GM18873 (cell line): ENCODE measurements at regions not wholly inside any gene's neighbourhood (a gene's known extent, or its start where the extent isn't known, plus 50 kb on each side); places are given as distances from the start of the nearest gene placed in this dataset.
"Not testable (repeated sequence)": the region's sequence is repeated elsewhere in the genome, so short reads cannot be mapped to it uniquely, and the experiment has no call there.

ENCODE experiments used
- ATAC-seq: cut with Tn5 transposase; IDR thresholded peaks from one replicate; pipeline ENCODE4 v1.9.1; 2021; ENCODE audit warnings: mild to moderate bottlenecking, moderate library complexity, moderate number of reproducible peaks; ENCODE audit not compliant: unreplicated experiment, low FRiP score

DNA sequence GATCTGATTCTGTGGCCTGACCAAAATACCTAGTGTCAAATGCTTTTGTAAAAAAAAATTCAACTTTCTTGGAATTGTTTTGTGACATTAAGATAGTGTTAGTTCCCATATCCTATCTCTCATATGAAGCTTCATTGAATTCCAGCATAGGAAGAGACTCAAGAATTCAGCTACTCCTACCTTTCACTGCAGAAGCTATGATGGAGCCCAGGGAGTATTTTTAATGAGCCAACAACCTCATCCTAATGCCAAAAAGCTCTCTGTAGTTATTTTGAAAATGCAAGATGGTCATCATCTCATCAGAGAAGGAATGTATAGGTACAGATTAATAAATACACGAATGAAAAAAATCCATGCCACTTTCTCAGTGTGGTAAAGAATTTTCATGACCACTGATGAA is 431.2 kb upstream of the SGCG start:
- no peak for ATAC-seq

DNA sequence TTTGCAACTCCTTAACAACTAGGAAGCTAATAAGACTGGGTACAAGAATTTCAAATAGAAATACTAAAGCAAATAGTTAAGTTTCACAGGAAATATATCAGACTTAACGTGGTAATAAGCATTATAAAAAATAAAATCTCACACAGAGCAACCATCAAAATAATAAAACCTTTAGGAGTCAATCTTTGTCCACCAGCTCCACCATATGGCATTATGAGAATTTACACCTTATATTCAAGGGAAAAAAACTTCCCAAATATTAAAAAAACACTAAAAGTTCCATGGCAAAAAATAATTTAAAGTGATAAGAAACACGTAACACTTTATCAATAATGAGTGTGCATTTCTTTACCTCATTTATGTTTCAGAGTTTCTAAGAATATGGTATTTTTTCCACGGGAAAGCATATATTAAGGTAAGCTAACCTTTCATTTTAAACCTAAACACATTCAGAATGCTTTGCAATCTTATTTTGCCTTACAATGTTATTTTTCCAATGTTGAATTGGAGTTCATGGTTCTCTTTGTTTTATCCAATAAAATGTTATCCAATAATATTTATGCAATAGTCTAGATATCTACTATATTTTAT is 423.2 kb upstream of the SGCG start:
- ATAC-seq: no peak

DNA sequence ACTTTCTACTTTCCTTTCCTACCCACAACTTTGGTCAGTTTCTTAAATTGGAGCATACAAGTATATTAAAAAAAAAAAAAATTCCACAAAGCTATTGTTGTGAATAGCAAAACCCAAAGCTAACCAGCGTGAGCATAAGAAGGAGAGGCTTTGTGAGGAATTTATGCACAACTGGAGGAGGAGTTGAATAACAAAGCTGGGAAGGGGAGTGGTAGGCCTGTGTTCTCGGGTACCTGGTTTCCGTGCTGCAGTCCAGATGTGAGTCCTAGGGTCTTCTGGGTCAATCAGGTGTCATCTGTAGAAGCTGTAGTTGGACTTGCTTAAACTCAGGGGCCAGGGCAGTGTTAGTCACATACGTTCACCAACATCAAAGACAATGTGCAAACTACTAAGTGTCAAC is 422.5 kb upstream of the SGCG start:
- no peak for ATAC-seq

DNA sequence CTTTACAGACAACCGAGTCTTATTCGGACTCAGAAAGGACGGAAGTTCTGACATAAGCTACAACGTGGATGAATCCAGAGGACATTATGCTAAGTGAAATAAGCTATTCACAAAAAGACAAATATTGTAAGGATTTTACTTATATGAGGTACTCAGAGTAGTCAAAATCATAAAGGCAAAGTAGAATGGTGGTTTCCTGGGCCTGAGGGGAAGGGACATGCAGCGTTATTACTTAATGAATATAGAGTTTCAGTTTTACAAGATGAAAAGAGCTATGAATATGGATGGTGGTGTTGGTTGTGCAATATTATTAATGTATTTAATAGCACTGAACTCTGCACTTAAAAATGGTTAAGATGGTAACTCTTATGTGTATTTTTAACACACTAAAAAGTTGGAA is 419.1 kb upstream of the SGCG start:
- no peak for ATAC-seq

DNA sequence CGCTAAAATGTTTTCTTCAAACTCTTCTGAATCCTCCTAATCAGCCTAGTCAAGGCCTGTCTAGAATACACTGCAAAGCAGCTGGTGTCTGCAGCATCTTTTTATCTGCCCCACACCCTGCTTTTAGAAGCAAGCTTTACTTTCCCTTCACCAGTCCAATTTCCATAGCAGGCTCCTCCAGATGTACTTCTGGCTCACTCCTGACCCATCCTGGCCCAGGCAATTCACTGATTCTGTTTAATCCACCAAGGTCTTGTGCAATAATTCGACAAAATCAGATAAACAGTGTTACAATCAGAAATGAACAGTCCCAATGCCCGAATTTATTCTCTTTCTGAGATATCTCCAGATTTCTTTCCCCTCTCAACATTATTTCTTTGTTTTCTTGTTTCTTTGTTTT is 415.2 kb upstream of the SGCG start:
- ATAC-seq: no peak

DNA sequence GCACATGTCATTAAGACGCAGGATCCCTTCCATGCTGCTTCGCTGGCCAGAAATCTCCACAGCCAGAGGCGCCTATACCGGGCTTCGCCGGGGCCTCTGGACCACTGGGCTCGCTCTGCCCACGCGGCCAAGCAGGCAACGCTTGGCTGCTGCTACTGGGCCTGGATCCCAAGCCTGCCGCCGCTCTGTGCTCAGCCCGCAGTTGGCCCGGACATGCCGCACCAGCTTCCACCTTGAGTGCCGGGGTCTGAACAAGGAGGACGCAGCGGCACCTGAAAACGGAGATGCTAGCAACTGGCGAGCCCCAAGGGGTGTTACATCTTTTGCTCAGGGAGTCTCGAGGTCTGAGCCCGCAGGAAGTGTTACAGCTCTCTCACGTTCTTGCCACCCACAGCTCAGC is 409.9 kb upstream of the SGCG start:
- ATAC-seq: no peak

DNA sequence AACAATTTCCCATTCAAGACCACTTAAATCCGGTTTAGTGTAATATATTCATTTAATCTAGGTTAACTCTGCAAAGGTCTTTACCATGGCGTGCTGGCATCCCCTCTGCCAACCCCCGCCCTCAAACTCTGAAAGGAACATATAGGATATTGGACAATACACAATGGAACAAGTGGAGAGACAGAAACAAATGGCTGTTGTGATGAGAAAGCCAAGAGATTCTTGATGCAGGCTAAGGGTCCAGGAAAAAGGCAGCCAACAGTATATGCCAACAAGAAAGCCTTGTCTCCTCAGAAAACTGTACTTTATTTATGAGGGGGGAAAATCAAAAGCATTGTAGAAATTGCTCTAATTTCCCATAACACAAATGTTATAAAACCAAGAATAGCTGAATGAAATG is 407.3 kb upstream of the SGCG start:
- ATAC-seq: no peak

DNA sequence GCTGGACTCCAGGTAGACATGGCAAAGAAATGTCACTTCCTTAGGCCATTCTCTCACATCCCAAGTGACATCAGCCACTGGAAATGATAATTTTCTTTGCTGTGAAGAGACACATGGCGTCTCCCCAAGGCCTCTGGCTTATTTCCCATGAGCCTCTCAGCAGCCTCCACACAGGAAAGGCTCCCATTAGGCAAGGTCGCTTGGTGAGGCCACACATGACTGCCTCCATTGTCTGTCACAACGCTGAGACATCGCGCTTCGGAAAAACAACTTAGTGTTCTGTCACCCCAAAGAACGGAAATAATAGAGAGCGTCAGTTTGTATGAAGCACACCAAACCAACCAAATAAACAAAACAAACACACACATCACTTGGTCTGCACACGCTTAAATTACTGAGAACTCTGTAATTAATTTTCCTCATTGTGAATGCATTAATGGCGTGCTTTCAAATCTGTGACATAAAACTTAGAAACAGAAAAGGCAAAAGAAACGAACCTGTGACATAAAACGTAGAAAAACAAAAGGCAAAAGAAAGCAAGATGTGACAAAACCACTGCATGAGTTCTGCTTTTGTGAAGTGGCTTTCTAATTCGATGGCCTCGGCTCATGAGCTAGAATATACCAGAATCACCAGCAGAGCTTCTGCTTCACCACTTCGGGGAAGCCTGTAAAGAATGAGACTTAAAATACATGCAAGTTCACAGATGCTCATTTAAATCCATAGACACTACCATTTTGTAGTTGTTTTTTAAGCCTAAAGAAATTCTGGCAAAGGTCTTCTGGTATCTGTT is 404.2 kb upstream of the SGCG start:
- no peak for ATAC-seq

DNA sequence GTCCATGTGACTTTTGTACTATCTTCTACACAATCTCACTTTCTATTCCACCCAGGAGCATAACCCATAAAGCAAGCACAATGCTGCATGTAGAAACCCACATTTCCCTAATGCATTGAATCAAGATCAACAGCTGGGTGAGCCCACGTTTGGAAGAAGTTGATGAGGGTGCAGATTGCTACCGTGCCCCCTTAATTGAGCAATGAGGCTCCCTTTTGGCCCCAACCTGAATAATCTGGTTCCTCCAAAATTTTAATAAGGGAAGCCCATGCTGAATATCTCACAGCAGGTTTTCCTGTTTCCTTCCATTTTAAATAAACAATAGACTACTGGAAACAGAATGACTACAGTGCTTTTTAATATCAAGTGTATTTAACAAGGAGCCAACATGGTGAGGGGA is 403.6 kb upstream of the SGCG start:
- ATAC-seq: no peak

DNA sequence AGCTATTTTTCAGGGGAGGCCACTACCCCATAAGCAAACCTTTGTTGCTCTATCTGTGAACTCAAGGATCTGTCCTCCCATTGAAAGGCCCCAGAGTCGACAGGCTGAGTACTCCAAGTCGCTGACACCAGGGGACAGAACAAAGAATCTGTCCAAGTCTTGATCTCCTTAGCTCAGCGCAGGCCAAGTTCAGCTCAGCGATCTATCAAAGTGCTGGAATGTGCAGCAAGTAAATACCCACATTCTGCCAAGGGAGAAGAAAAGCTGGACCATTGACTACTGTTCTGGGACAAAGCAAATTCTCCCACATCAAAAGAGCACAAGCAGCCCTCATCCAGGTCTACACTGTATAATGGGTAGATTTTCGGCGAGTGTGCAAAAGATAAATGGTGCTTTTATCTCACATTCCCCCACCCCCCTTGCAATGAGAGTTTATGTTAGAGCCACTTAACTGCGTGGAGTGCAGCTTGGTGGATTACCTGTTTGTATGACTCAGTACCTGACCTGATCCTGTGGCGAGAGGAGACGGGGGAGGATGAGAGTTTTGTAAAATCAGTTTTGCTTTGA is 391.7 kb upstream of the SGCG start:
- ATAC-seq: no peak

DNA sequence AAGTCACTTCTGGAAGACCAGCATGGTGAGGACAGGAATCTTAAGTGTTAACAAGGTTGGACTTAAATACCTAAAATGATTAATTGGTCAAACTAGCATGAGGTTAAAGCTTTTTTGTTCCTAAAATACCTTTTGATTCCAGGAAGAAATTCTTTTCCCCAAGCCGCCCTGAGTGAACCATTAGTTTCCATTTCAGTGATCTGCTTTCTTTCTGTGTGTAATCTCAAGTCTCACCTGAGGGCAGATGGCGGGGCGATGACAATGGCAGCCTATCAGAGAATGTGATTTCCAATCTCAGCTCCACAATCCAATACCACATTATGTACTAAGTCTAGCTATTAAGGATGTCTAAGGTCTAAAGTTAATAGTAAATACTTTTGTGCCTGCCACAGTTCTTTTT is 390.9 kb upstream of the SGCG start:
- ATAC-seq: no peak

DNA sequence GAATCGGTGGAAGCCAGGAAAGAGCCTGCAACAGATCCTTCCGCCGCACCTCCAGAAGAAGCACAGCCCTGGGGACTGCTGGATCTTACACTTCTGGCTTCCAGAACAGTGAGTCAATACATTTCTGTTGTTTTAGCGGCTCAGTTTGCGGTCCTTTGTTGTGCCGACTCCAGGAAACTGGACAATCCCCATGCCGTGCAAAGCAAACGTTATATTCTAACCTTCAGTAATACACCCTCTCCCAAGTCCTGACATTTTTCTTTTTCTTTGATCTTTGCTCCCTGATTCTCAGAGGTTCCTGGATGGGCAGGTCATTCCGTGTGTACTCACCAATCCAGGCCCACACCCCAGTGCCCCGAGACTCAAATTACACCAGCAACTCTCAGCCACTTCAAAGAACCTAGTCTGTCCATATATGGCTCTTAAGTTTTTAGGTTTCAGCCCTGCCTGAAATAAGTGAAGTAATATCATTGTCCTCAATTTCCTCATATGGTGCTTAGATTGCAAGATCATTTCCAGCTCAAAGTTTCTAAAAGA is 387.1 kb upstream of the SGCG start:
- no peak for ATAC-seq

DNA sequence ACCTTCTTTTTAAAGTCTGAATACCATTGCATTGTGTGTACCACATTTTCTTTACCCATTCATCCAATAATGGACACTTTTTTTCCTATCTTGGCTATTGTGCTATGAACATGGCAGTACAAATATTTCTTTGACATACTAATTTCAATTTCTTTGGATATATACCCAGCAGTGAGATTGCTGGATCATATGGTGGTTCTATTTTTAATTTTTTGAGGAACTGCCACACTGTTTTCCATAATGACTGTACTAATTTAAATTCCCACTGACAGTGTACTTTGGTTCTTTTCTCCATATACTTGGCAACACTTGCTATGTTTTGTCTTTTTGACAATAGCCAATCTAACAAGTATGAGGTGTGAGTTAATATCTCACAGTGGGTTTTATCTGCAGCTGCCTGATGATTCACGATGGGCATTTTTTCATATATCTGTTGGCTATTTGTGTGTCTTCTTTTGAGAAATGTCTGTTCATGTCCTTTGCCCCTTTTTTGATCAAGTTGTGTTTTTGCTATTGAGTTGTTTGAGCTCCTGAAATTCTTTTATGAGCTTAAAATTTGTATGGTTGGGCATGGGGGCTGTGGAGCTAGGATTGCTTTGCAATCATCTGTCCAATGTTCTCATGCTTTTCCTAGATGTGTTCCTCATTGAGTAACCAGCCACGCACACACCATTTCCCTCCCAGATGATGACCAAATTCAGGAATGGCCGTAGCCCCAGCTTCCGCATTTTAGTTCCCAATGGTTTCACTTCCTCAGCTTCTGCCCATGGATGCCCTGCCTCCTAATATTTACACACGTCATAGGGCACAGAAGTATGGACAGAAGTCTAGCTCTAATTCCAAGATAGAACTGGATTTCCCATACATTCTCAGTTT is 380.0 kb upstream of the SGCG start:
- ATAC-seq: no peak

DNA sequence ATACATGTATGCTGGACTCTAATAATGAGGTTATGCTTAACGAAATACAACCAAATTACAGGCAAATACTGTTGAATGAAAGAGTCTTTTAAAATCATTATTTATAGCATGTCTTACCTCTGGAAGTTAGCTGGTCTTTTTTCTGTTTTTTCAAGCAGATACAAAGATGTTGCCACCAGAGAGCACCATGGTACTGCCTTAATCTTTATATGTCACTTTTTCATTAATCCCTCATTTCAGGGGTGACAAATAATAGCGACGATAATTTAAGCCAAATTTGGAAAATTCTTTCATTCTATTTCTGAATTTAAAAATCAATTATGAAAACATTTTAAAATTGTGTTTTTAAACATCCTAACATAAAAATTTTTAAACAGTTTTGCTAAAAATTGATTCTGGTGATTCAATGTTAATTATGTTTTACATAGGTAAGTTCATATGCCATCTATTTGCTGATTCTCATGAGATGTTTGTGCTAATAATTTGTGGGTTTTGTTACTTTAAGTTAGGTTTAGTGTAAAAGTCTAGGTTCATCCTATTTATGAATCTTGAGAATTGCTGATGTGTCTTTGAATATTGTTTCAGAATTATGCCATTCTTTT is 379.3 kb upstream of the SGCG start:
- no peak for ATAC-seq

DNA sequence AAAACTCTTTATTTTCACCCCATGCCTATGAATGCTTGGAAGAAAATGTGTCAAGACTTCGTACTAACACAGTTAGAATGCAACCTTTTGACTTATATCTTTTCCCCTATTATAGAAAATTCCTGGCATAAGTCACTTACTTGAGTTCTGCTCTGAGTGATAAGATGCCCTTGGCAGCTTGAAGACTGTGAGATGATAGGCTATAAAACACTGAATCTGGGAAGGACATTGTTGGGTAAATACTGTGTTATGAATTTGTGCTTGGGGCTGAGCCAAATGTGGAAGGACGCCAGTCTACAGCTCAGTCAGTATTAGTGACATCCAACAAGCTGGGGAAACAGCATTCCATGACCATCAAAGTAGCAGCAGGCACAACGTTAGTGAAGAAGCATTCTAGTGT is 368.0 kb upstream of the SGCG start:
- no peak for ATAC-seq

DNA sequence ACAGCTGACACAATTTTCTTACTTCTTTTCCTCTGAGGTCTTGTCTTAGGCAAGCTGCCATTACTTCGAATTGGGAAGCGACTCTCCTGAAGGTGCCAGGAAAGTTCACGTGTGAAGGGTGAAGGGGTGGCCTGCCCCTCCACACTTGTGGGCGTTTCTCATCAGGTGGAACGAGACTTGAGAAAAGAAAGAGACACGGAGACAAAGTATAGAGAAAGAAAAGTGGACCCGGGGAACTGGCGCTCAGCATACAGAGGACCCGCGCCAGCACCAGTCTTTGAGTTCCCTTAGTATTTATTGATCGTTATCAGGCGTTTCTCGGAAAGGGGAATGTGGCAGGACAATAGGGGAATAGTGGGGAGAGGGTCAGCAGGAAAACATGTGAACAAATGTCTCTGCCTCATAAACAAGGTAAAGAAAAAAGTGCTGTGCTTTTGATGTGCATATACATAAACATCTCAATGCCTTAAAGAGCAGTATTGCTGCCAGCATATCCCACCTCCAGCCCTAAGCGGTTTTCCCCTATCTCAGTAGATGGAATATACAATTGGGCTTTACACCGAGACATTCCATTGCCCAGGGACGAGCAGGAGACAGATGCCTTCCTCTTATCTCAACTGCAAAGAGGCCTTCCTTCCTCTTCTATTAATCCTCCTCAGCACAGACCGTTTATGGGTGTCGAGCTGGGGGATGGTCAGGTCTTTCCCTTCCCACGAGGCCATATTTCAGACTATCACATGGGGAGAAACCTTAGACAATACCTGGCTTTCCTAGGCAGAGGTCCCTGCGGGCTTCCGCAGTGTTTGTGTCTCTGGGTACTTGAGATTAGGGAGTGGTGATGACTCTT is 367.0 kb upstream of the SGCG start:
- not testable (repeated sequence) for ATAC-seq

DNA sequence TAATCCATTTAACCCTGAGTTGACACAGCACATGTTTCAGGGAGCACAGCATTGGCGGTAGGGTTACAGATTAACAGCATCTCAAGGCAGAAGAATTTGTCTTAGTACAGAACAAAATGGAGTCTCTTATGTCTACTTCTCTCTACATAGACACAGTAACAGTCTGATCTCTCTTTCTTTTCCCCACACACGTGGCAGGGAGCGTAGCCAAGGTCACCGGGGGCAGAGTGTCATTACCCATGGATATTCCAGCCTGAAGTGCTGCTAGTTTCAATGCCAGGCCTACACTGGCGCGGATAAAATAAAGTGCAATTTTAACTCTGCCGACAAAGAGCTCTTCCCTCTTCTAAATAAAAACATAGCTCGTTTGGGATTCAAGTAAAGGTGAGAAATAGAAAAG is 366.3 kb upstream of the SGCG start:
- not testable (repeated sequence) for ATAC-seq

DNA sequence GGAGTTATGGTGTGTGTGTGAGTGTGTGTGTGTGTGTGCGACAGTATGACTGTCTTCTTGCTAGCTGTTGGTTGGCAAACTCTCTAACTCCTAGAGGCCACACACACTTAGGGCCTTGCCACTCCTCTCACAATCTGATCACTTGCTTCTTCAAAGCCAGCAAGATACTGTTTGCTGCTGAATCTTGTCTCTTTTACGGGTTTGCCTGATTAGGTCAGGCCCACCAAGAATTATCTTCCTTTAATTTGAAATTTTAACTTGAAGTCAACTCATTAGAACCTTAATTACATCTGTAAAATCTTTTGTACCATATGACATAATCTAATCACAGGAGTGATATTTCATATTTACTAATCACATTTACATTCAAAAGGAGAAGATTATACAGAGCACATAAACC is 359.2 kb upstream of the SGCG start:
- ATAC-seq: no peak

DNA sequence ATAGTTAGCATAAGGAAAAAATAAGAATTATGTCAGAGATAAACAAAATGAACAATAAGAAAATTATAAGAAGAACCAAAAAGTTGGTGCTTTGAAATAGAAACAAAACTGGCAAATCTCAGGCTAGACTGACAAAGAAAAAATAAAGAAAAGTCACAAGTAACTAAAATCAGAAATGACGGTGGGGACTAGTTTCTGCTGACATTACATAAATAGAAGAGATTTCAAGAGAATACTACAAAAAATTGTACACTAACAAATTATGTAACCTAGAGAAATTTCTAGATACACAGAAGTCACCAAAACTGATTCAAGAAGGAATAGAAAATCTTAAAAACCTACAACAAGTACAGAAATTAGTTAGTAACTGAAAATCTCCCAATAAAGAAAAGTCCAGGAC is 355.6 kb upstream of the SGCG start:
- ATAC-seq: no peak

DNA sequence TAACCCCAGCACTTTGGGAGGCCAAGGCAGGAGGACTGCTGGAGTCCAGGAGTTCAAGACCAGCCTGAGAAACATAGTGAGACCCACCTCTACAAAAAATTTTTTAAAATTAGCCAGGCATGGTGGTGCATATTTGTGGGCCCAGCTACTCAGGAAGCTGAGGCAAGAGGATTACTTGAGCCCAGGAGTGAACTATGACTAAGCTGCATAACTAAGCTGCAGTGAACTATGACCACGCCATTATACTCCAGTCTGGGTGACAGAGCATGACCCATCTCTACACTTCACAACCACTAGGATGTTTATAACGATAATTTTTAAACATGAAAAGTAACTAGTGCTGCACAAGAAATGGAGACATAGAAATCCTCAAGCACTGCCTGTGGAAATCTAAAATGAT is 352.7 kb upstream of the SGCG start:
- ATAC-seq: no peak
